ENCODE measurements at regions not wholly inside any gene's neighbourhood (a gene's known extent, or its start where the extent isn't known, plus 50 kb on each side); places are given as distances from the start of the nearest gene placed in this dataset.
"Not testable (repeated sequence)": the region's sequence is repeated elsewhere in the genome, so short reads cannot be mapped to it uniquely, and the experiment has no call there.

DNA sequence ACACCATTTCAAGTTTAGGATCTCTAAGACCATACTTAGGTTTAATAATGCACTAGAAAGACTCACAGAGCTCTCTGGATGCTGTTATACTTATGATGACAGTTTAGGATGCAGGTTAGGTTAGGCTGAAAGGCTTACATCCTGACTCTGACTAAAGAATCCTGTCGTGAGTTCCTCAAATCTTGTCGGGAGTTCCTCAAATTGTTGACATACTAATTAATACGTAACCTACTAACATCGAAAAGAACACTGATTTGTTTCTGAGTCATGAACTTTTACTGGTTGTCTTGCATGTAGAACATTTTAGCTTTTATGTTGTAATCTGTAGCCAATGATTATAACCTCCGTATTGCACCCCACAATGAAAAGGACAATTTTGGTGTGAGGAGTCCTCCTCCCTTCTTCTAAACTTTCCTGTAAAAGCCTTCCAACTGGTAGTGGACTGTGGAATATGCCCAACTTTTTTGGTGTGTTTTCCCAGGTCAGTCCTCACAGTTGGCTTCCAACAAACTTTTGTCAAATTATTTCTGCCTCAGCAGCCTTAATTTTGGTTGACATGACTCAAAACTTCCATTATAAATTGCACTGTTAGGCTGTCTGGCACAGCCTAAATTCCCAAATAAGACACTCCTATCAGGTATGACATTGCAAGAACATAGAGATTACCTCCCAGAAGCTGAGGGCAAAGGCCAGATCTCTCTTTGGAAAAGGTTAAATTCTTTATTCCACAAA lies 107.9 kb upstream of the PALMD start:
- DNase-seq (ENCODE audit: low spot score), result no peak

GRCh38 chr1:99538618-99538956 lies 107.3 kb upstream of the PALMD start:
- DNase-seq (ENCODE audit: low spot score), result no peak

GRCh38 chr1:99539131-99539530 lies 106.8 kb upstream of the PALMD start:
- no peak for DNase-seq (ENCODE audit: low spot score)

- DNase-seq (ENCODE audit: low spot score), result no peak
These were observed 105.2 kb upstream of the PALMD start for GRCh38 chr1:99540744-99541143.

DNA sequence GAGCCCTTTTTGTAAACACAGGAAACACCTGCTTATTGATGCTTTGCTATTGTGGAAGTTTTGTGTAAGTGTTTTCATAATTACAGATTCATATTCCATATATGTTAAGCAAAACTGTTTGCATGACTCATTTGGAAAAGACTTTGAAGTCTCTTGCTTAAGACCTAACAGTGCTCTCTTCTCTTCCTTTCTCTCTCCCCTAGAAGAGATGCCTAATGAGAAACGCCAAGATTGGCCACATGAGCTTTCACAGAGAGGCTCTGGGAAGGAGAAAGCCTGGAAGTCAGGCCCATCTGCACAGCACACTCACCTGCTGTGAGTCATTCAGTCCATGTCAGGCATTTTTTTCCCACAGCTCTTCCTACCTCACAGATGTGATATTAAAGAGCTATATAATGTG lies 101.6 kb upstream of the PALMD start:
- peak; percentile 33 for DNase-seq (ENCODE audit: low spot score)

DNA sequence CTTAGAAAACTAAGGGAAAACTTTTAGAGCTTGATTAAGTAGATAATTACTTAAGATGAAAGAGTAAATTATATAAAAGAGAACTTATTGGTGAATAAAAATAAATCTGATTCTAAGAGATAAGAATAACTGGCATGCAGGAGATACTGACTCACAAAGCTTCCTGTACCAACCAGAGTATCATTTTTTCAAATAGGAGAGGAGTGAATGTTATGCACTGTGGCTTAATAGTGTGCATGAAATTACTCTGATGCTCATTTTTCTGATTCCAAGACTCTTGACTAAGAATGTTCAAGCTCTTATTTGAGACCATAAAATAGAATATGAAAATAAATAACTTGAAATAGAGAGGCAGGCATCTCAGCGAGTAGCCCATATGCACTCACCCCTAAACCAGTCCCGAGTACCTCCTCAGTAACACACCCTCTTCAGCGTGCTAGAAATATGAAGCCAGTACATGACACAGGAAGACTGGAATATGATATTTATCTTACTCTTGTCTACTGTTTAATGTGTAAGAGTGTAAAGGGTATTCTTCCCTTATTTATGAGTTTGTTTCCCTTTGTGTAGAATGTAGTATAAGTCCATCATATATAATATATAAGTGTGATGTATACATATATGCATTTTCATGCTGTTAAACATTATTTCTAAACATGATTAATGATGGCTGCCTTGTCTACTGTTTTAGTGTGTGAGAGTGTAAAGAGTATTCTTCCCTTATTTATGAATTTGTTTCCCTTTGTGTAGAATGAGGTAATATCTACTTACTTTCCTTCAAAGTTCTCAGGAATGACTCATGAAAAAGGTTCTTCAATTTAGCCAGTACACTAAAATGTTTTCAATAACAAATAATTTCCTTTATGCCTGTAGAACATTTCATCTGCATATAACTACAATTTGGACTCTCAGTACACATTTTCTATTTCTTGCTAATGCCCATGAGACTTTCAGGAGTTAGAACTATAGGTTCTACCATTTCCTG lies 99.2 kb upstream of the PALMD start:
- no peak for DNase-seq (ENCODE audit: low spot score)

DNA sequence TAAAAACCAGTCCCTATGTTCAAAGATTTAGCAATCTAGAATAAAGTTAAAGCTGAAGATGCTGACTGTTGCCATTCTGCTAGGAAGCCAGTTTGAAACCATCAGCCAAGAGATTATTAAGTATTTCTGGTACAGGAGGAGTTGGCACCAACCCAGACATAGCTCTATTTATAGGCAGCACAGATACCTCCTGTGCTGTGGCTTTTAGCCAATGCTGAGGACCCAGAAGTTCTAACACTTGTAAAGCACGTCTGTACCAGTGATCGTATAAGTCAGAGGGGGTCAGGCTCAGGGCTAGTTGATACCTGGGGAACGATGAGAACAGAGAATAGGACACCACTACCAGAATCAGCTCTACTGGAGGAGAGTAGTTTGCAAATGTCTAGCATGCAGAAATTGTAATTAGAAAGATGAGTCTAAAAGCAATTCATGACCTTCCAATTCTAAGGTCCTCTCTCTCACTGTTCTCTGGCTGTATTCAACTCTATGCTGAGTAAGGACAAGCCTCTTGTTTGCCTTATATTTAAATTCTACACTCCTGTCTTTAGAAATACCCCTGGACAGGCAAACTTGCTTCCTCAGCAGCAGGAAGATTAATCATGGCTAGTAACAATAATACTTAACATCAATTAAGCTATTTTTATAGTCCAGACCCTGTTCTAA lies 96.8 kb upstream of the PALMD start:
- DNase-seq (ENCODE audit: low spot score), result no peak

DNA sequence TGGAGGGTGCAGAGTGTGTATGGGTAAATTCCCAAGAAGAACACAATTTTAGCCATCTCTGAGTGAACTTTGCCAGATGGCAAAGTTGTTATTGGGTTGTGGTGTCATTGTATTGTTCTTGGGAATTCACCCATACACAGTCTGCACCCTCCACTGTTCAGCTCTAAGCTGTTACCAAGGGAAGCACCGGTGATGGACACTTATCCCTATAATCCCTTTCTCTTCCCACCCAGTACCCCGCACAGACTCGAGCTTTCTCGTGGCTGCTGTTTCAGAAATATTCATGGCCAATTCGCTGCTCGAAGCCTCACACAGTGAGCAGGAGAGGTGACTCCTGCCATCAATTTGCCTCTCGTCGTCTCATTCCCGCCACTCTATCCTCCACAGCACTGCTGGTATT lies 95.7 kb upstream of the PALMD start:
- no peak for DNase-seq (ENCODE audit: low spot score)

DNA sequence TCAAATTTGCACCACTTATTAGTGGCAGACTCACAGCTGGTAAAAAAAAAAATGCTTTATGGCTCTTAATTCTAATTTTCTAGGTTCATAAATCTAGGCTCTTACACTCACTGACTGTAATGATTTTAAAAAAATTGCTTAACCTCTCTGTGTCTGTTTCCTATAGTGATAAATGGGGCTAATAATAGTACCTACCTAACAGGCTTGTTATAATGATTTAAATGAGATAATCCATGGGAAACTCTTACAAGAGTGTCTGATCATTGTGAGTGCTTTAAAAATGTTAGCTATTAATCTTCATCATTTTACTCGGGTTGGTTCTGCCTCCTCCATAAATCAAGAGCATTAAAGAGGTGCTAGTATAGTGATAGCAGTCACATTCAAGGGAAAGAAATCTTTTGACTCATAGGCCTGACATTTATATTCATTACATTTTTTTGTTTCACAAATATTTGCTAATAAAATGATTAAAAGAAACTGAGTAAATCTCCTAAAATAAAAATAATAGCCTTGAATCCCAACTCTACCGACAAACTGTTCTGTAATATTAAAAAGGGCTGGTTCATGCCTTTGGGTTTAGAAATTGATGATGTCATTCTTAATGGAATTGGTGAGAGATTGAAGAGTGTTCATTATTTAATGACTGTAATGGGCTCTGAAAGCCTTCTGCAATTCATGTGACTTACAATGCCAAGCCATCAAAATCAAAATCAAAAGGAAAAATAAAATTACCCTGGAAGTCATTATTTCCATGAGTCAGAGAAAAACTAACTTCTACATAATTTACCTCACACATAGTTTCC lies 93.9 kb upstream of the PALMD start:
- DNase-seq (ENCODE audit: low spot score), result no peak

DNA sequence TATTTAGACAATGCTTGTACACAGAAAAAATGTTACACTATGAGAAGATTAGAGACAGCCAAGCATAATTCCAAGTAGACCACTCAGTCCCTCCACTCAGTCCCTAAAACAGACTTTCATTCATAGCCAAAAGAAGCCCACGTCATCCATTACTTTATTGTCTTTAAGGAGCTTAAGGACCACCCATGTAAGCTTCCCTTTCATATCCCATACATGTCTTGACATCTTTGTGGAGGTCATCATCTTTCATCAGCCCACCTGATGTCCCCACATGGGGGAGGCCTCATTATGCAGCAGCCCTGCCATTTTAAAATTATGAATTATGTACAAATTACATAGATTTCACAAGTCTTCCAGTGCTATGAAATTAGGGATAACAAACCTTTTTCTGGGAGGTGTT lies 92.6 kb upstream of the PALMD start:
- no peak for DNase-seq (ENCODE audit: low spot score)

- DNase-seq (ENCODE audit: low spot score), result not testable (repeated sequence)
These were observed 92.1 kb upstream of the PALMD start for GRCh38 chr1:99553819-99554218.

- no peak for DNase-seq (ENCODE audit: low spot score)
These were observed 91.2 kb upstream of the PALMD start for GRCh38 chr1:99554727-99555126.

GRCh38 chr1:99557546-99558202 lies 88.2 kb upstream of the PALMD start:
- no peak for DNase-seq (ENCODE audit: low spot score)

GRCh38 chr1:99559166-99559565 lies 86.7 kb upstream of the PALMD start:
- DNase-seq (ENCODE audit: low spot score), result no peak

- no peak for DNase-seq (ENCODE audit: low spot score)
These were observed 85.5 kb upstream of the PALMD start for GRCh38 chr1:99560207-99561040.

- no peak for DNase-seq (ENCODE audit: low spot score)
These were observed 84.0 kb upstream of the PALMD start for GRCh38 chr1:99561952-99562351.

GRCh38 chr1:99565606-99566289 lies 80.2 kb upstream of the PALMD start:
- DNase-seq (ENCODE audit: low spot score), result no peak

GRCh38 chr1:99566290-99567021 lies 79.5 kb upstream of the PALMD start:
- no peak for DNase-seq (ENCODE audit: low spot score)

- no peak for DNase-seq (ENCODE audit: low spot score)
These were observed 75.3 kb upstream of the PALMD start for GRCh38 chr1:99570486-99571089.

Measured in SW480 (cell line).